ENCODE measurements at regions not wholly inside any gene's neighbourhood (a gene's known extent, or its start where the extent isn't known, plus 50 kb on each side); places are given as distances from the start of the nearest gene placed in this dataset.

DNA sequence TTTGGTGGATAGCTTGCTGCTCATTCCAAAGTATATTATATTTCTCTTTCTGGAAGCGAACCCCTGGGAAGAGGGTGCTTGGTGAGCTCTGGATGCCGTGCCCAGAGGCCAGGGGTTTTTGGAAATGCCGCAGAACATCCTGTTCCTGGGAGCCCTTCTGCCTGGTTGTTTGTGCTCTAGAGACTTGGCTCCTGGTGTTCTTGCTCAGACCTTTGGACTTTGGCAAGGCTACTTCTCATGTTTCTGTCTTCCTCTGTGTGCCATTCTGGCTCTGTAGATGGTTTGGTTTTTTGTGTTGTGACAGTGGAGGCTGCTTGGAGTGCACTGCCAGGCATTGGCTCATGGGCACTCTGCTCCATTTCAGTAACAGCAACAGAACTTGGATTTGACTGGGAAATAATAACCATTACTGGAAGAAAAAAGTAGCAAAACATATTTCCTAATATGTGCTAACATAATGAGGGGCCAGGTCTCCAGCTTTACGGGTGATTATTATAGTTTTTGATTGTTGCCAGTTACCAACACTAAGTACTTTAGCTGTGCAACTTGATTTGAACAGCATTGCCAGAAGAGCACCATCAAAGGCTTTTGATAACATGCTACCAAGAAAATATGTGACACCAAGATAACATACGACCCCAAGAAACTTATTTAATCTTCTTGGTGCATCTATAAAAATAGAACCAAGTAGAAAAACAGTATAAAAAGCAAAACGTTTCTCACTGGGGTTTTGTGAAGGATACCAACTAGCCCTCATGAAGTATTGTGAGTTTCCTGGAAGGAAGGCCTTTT lies 94.2 kb downstream of the PCSK1 start:
- DNase-seq (ENCODE audit: low spot score) (no peak), ATAC-seq (no peak)
- peaks cover 8% of the 10 kb centered on the region for H3K4me1 Mint-ChIP-seq
- H3K9me3 Mint-ChIP-seq = no peaks in the 10 kb centered on the region
- ChIA-PET POLR2A (no interaction called here), CTCF (interaction anchor here (1.1 to 4.4 kb wide), 2 partner anchors 446 to 558 kb away, joined by 3 to 20 read pairs; no protein-coding TSS in a partner anchor)
- H3K36me3 Mint-ChIP-seq = no peaks in the 10 kb centered on the region
- H3K27ac Mint-ChIP-seq = no peak overlapping the region
- no peak overlapping the region for H3K4me3 Mint-ChIP-seq
- TF ChIP-seq, protein P1, sequence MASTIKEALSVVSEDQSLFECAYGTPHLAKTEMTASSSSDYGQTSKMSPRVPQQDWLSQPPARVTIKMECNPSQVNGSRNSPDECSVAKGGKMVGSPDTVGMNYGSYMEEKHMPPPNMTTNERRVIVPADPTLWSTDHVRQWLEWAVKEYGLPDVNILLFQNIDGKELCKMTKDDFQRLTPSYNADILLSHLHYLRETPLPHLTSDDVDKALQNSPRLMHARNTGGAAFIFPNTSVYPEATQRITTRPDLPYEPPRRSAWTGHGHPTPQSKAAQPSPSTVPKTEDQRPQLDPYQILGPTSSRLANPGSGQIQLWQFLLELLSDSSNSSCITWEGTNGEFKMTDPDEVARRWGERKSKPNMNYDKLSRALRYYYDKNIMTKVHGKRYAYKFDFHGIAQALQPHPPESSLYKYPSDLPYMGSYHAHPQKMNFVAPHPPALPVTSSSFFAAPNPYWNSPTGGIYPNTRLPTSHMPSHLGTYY (CRISPR knock-in tag; IDR thresholded peaks at IDR 0.05) = no peak
- TF ChIP-seq SMAD3 (CRISPR knock-in tag; IDR thresholded peaks at IDR 0.05; ENCODE audit: borderline replicate concordance) = no peak
- TF ChIP-seq, protein P2, sequence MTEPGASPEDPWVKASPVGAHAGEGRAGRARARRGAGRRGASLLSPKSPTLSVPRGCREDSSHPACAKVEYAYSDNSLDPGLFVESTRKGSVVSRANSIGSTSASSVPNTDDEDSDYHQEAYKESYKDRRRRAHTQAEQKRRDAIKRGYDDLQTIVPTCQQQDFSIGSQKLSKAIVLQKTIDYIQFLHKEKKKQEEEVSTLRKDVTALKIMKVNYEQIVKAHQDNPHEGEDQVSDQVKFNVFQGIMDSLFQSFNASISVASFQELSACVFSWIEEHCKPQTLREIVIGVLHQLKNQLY (CRISPR knock-in tag; IDR thresholded peaks at IDR 0.05) = no peak
- TF ChIP-seq TP53 (CRISPR knock-in tag; IDR thresholded peaks at IDR 0.05) = no peak
- no peak for TF ChIP-seq ZNF219 (CRISPR knock-in tag; IDR thresholded peaks at IDR 0.05; ENCODE audit: borderline replicate concordance)
- TF ChIP-seq, protein P3, sequence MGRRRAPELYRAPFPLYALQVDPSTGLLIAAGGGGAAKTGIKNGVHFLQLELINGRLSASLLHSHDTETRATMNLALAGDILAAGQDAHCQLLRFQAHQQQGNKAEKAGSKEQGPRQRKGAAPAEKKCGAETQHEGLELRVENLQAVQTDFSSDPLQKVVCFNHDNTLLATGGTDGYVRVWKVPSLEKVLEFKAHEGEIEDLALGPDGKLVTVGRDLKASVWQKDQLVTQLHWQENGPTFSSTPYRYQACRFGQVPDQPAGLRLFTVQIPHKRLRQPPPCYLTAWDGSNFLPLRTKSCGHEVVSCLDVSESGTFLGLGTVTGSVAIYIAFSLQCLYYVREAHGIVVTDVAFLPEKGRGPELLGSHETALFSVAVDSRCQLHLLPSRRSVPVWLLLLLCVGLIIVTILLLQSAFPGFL (CRISPR knock-in tag; IDR thresholded peaks at IDR 0.05; ENCODE audit: borderline replicate concordance) = no peak
- no peak for TF ChIP-seq TEAD4 (CRISPR knock-in tag; IDR thresholded peaks at IDR 0.05)
- no peak for TF ChIP-seq NFYB (CRISPR knock-in tag; conservative IDR thresholded peaks at IDR 0.05; ENCODE audit: low read depth)
- TF ChIP-seq, protein P4, sequence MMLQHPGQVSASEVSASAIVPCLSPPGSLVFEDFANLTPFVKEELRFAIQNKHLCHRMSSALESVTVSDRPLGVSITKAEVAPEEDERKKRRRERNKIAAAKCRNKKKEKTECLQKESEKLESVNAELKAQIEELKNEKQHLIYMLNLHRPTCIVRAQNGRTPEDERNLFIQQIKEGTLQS (CRISPR knock-in tag; conservative IDR thresholded peaks at IDR 0.05) = no peak
- TF ChIP-seq, protein P5, sequence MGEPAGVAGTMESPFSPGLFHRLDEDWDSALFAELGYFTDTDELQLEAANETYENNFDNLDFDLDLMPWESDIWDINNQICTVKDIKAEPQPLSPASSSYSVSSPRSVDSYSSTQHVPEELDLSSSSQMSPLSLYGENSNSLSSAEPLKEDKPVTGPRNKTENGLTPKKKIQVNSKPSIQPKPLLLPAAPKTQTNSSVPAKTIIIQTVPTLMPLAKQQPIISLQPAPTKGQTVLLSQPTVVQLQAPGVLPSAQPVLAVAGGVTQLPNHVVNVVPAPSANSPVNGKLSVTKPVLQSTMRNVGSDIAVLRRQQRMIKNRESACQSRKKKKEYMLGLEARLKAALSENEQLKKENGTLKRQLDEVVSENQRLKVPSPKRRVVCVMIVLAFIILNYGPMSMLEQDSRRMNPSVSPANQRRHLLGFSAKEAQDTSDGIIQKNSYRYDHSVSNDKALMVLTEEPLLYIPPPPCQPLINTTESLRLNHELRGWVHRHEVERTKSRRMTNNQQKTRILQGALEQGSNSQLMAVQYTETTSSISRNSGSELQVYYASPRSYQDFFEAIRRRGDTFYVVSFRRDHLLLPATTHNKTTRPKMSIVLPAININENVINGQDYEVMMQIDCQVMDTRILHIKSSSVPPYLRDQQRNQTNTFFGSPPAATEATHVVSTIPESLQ (CRISPR knock-in tag; IDR thresholded peaks at IDR 0.05) = no peak
- TF ChIP-seq, protein P6, sequence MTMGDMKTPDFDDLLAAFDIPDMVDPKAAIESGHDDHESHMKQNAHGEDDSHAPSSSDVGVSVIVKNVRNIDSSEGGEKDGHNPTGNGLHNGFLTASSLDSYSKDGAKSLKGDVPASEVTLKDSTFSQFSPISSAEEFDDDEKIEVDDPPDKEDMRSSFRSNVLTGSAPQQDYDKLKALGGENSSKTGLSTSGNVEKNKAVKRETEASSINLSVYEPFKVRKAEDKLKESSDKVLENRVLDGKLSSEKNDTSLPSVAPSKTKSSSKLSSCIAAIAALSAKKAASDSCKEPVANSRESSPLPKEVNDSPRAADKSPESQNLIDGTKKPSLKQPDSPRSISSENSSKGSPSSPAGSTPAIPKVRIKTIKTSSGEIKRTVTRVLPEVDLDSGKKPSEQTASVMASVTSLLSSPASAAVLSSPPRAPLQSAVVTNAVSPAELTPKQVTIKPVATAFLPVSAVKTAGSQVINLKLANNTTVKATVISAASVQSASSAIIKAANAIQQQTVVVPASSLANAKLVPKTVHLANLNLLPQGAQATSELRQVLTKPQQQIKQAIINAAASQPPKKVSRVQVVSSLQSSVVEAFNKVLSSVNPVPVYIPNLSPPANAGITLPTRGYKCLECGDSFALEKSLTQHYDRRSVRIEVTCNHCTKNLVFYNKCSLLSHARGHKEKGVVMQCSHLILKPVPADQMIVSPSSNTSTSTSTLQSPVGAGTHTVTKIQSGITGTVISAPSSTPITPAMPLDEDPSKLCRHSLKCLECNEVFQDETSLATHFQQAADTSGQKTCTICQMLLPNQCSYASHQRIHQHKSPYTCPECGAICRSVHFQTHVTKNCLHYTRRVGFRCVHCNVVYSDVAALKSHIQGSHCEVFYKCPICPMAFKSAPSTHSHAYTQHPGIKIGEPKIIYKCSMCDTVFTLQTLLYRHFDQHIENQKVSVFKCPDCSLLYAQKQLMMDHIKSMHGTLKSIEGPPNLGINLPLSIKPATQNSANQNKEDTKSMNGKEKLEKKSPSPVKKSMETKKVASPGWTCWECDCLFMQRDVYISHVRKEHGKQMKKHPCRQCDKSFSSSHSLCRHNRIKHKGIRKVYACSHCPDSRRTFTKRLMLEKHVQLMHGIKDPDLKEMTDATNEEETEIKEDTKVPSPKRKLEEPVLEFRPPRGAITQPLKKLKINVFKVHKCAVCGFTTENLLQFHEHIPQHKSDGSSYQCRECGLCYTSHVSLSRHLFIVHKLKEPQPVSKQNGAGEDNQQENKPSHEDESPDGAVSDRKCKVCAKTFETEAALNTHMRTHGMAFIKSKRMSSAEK (CRISPR knock-in tag; IDR thresholded peaks at IDR 0.05; ENCODE audit: borderline replicate concordance) = no peak
- TF ChIP-seq, protein P7, sequence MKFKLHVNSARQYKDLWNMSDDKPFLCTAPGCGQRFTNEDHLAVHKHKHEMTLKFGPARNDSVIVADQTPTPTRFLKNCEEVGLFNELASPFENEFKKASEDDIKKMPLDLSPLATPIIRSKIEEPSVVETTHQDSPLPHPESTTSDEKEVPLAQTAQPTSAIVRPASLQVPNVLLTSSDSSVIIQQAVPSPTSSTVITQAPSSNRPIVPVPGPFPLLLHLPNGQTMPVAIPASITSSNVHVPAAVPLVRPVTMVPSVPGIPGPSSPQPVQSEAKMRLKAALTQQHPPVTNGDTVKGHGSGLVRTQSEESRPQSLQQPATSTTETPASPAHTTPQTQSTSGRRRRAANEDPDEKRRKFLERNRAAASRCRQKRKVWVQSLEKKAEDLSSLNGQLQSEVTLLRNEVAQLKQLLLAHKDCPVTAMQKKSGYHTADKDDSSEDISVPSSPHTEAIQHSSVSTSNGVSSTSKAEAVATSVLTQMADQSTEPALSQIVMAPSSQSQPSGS (CRISPR knock-in tag; IDR thresholded peaks at IDR 0.05; ENCODE audit: borderline replicate concordance, low read depth) = no peak
- TF ChIP-seq TCF7 (CRISPR knock-in tag; IDR thresholded peaks at IDR 0.05; ENCODE audit: low read depth) = no peak
- no peak for TF ChIP-seq HMGA2 (CRISPR knock-in tag; IDR thresholded peaks at IDR 0.05)
- no peak for TF ChIP-seq EMX1 (CRISPR knock-in tag; IDR thresholded peaks at IDR 0.05)
- no peak for TF ChIP-seq ZNF671 (CRISPR knock-in tag; IDR thresholded peaks at IDR 0.05)
- TF ChIP-seq TEAD1 (CRISPR knock-in tag; IDR thresholded peaks at IDR 0.05) = no peak
- TF ChIP-seq, protein P8, sequence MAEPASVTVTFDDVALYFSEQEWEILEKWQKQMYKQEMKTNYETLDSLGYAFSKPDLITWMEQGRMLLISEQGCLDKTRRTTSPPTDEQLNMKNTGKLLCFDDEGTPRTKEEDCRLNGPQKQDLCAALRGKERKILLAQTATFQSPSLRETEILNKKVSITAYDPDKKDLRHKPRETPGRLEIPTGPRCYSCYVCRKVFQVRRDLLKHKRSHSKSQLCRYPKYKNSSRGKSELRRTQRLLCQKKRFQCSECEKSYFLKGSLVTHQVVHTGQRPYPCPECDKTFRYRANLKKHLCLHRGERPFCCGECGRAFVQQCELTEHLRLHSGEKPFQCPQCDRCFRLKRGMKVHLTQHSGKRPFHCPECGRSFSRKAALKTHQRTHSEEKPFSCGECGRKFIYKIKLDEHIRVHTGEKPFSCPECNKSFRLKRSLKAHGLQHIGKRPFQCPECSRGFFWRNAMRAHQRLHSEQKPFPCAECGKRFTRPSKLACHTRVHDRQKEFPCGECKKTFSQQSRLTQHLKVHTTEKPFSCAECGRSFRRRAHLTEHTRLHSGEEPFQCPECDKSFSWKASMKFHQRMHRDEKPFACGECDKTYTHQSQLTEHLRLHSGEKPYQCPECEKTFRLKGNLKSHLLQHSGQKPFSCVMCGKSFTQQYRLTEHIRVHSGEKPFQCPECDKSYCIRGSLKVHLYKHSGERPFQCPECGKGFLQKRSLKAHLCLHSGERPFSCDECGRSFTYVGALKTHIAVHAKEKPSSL (CRISPR knock-in tag; conservative IDR thresholded peaks at IDR 0.05) = no peak
- TF ChIP-seq NR3C1 (CRISPR knock-in tag; conservative IDR thresholded peaks at IDR 0.05; ENCODE audit: low read depth) = no peak
- no peaks in the 10 kb centered on the region for H3K27me3 Mint-ChIP-seq (ENCODE audit: low read depth)
